ENCODE measurements at regions not wholly inside any gene's neighbourhood (a gene's known extent, or its start where the extent isn't known, plus 50 kb on each side); places are given as distances from the start of the nearest gene placed in this dataset.

GRCh38 chr6:144397141-144397540 is 112.0 kb downstream of the UTRN start:
- Histone ChIP-seq H3K79me2 (ENCODE audit: control insufficient read depth, insufficient read depth, low read length) (peaks cover 94% of the 10 kb centered on the region), H4K20me1 (ENCODE audit: control insufficient read depth, insufficient read depth, low read length, poor library complexity, severe bottlenecking) (peaks cover 93% of the 10 kb centered on the region), H3K27me3 (replicated peaks in 1 of 4; ENCODE audit: control extremely low read depth in 1 of 4, control insufficient read depth in 3 of 4, insufficient read depth in 4 of 4, low read length in 3 of 4) (no peaks in the 10 kb centered on the region), H3K9ac (ENCODE audit: low read length) (no peak overlapping the region), H3K27ac (ENCODE audit: low read length in 2 of 2) (no peak overlapping the region), H2AFZ (ENCODE audit: insufficient read depth, low read depth, low read length, poor library complexity, severe bottlenecking) (no peak overlapping the region), H3K4me1 (ENCODE audit: control insufficient read depth in 2 of 2, insufficient read depth in 2 of 2, low read length in 2 of 2) (peaks cover 0 to 8% of the 10 kb centered on the region in 2 donors), H3K4me3 (ENCODE audit: control extremely low read depth in 1 of 5, extremely low read depth in 1 of 5, insufficient read depth in 1 of 5, low read depth in 2 of 5, low read length in 4 of 5) (no peak overlapping the region), H3K9me3 (ENCODE audit: control extremely low read depth in 1 of 3, control insufficient read depth in 2 of 3, insufficient read depth in 1 of 3, low read length in 2 of 3) (peaks cover 2 to 13% (median 12%) of the 10 kb centered on the region in 3 donors), H3K4me2 (replicated peaks; ENCODE audit: low read depth, low read length, poor library complexity, severe bottlenecking) (no peak overlapping the region), H3K36me3 (replicated peaks in 1 of 2; ENCODE audit: control extremely low read depth in 1 of 2, control insufficient read depth in 1 of 2, extremely low read depth in 1 of 2, insufficient read depth in 2 of 2, low read length in 1 of 2) (peaks cover 11 to 23% of the 10 kb centered on the region in 2 experiments)
- intact Hi-C loops (cut with micrococcal nuclease), result no loop called here
- TF ChIP-seq CTCF (IDR thresholded peaks at IDR 0.05), result no peak
- TF ChIP-seq EZH2 (IDR thresholded peaks at IDR 0.05; ENCODE audit: borderline replicate concordance, insufficient read depth, low read depth, low read length, poor library complexity, severe bottlenecking), result no peak
- ChIA-PET POLR2A (no interaction called here), CTCF (no interaction called here)
- Mint-ChIP-seq H3K4me3 (no peak overlapping the region), H3K9me3 (ENCODE audit: insufficient read depth) (peaks cover 5% of the 10 kb centered on the region), H3K4me1 (peaks cover 43% of the 10 kb centered on the region), H3K27me3 (no peaks in the 10 kb centered on the region), H3K27ac (no peak overlapping the region)
- DNase-seq, result no peak
- ATAC-seq (ENCODE audit: low read depth), result no peak
- 100% methylated on average over 3 of the region's 4 CpGs for whole genome bisulfite sequencing (ENCODE audit: insufficient coverage)

DNA sequence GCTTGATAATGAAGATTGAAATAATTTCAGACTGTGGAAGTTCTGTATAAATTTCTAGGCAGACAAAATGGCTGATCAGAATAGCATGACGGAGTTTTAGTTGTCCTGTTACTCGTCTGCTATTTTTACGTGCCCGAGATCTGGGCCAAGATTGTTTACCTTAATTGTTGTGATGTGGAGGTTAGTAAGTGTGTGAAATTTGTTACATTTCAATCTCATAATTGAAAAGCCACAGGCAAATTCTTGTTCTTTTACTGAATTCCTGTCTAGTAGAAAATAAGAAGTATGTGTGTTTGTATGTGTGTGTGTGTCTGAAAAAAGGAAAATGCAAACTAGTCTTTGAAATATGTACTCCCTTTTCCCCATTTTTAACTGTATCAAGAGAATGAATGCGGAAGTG is 115.2 kb downstream of the UTRN start:
- DNase-seq (no peak), ATAC-seq (ENCODE audit: low read depth) (no peak)
- Histone ChIP-seq H2AFZ (ENCODE audit: insufficient read depth, low read depth, low read length, poor library complexity, severe bottlenecking) (no peak overlapping the region), H3K9ac (ENCODE audit: low read length) (no peak overlapping the region), H3K9me3 (ENCODE audit: control extremely low read depth in 1 of 3, control insufficient read depth in 2 of 3, insufficient read depth in 1 of 3, low read length in 2 of 3) (peaks cover 2 to 13% (median 12%) of the 10 kb centered on the region in 3 donors), H4K20me1 (ENCODE audit: control insufficient read depth, insufficient read depth, low read length, poor library complexity, severe bottlenecking) (peaks cover 93% of the 10 kb centered on the region), H3K4me2 (replicated peaks; ENCODE audit: low read depth, low read length, poor library complexity, severe bottlenecking) (no peak overlapping the region), H3K36me3 (replicated peaks in 1 of 2; ENCODE audit: control extremely low read depth in 1 of 2, control insufficient read depth in 1 of 2, extremely low read depth in 1 of 2, insufficient read depth in 2 of 2, low read length in 1 of 2) (peaks cover 2 to 35% of the 10 kb centered on the region in 2 experiments), H3K4me3 (ENCODE audit: control extremely low read depth in 1 of 5, extremely low read depth in 1 of 5, insufficient read depth in 1 of 5, low read depth in 2 of 5, low read length in 4 of 5) (no peak overlapping the region), H3K4me1 (ENCODE audit: control insufficient read depth in 2 of 2, insufficient read depth in 2 of 2, low read length in 2 of 2) (no peaks in the 10 kb centered on the region), H3K27me3 (replicated peaks in 1 of 4; ENCODE audit: control extremely low read depth in 1 of 4, control insufficient read depth in 3 of 4, insufficient read depth in 4 of 4, low read length in 3 of 4) (no peaks in the 10 kb centered on the region), H3K27ac (ENCODE audit: low read length in 2 of 2) (no peak overlapping the region), H3K79me2 (ENCODE audit: control insufficient read depth, insufficient read depth, low read length) (peaks cover 96% of the 10 kb centered on the region)
- Mint-ChIP-seq H3K4me3 (no peak overlapping the region), H3K27ac (no peak overlapping the region), H3K27me3 (no peaks in the 10 kb centered on the region), H3K9me3 (ENCODE audit: insufficient read depth) (peaks cover 5% of the 10 kb centered on the region), H3K4me1 (peaks cover 31% of the 10 kb centered on the region)
- TF ChIP-seq EZH2 (IDR thresholded peaks at IDR 0.05; ENCODE audit: borderline replicate concordance, insufficient read depth, low read depth, low read length, poor library complexity, severe bottlenecking), result no peak
- TF ChIP-seq CTCF (IDR thresholded peaks at IDR 0.05), result no peak
- ChIA-PET POLR2A (no interaction called here), CTCF (no interaction called here)
- WGBS (ENCODE audit: insufficient coverage), result 100% methylated on average over 2 of the region's 5 CpGs
- intact Hi-C loops (cut with micrococcal nuclease), result no loop called here
